HG03175 (cell line): ENCODE measurements at regions not wholly inside any gene's neighbourhood (a gene's known extent, or its start where the extent isn't known, plus 50 kb on each side); places are given as distances from the start of the nearest gene placed in this dataset.

ENCODE experiments used
- ATAC-seq: cut with Tn5 transposase; IDR thresholded peaks from one replicate; pipeline ENCODE4 v1.9.1; 2021; ENCODE audit warnings: mild to moderate bottlenecking, moderate library complexity; ENCODE audit not compliant: unreplicated experiment

DNA sequence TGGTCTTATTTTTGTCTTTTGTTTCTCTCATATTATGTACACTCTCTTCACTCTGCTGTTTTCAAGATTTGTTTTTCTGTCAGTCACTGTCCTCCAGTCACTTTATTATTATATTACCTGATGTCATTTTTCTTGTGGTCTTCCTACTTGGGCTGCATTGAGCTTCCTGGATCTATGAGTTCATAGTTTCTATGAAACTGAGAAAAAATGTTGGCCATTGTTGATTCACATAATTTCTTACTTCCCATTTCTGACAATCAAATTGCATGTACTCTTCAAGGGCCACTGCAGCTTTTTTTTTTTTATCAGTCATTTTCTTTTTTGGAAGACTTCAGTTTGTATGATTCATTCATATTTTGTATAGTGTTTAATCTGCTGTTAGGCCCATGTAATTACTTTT is 1180.6 kb upstream of the GBE1 start:
- ATAC-seq = no peak

DNA sequence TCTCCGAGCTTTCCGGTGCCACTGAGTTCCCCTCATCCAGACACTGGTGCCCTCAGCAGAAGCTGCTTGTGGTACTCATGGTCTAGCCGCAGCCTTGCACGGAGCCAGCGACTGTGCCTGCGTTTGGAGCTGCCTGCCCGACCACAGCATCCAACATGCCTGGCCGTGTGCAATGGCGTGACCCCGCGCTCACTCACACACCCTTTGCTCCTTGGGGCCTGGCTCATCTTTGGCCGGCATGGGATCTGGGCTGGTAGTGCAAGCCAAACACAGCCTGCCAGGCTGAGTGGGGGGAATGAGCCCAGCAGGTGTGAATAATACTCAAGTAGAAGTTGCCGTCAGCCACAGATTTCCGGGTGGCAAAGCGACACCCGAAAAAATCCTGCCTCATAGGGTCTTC is 1178.7 kb upstream of the GBE1 start:
- no peak for ATAC-seq

DNA sequence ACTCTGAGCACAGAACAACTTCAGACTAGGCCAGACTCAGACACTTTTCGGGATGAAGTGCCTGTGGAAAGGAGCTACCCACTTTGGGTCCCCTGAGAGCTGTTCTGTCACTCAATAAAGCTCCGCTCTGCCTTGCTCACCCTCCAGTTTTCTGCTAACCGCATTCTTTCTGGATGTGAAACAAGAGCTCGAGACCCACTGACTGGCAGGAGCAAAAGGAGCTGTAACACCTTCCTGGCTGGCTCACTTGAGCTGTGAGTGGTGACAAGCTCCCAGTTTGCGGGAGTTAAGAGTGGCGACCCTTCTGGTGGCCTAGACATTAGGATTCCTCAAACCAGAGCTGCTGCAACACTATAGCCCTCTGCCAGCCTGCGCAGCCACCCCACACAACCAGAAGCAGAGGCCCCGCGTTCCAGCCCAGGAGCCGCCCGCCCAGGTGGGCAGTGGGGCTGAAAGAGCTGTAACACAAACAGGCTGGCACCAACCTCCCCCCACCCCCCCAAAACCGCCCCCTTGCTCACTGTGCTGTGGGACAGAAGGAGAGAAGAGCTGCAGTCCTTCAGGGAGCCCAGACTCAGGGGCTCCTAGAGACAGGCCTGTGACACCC is 1178.1 kb upstream of the GBE1 start:
- ATAC-seq = no peak

DNA sequence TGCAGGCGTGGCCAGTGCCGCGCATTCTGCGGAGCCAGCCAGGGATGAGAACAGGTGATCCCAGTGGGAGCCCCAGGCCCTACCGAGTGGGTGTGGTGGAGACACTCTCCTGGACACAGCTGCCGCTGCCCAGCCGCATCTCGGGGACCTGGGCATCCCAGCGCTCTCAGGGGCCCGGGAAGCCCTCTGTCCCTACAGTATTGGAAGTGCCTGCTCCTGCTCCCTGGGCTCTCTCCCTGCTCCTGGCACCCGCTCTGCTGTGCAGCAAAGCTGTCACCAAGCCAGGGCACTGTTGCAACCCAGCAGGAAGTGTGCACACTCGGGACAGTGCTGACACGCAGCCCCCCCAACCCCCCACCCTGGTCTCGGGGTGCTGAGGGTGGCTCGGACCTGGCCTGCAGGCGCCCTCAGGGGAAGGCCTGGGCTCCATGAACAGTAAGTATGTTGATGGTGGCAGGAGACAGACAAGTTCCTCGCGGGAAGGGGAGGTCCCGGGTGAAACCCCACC is 1177.4 kb upstream of the GBE1 start:
- ATAC-seq = no peak

- ATAC-seq = no peak
These were observed 1166.1 kb upstream of the GBE1 start for GRCh38 chr3:82927309-82928253.

DNA sequence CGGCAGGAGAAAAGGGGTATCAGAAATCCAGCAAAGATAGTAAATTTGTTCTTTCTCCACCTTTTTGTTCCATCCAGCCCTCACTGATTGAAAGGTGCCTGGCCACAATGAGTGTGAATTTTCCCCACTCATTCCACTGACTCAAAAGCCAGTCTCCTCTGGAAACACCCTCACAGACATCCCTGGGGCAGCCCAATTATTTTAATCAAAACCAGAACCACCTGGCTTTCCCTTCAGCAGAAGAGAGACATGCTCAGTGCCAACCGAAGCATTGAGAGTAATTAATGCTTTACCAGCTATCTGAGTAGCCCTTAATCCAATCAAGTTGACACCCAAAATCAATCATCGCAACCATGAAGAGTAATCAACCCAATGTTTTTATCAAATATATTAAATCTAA is 1129.6 kb upstream of the GBE1 start:
- no peak for ATAC-seq

DNA sequence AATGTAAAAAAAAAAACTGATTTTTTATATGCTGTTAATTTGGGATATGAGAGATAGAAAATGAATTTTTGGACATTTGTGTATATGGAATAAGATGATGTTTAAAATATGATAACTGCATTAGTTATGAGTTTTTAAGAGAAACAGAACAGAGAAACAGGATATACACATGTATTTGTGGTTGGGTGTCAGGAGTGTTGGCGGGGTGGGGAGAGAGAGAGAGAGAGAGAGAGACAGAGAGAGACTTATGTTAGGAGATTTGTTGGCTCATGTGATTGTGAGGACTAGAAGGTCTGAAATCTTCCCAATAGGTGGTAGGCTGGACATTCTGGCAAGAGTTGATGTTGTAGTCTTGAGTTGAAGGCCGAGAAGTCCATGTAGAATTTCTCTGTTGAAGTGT is 1121.6 kb upstream of the GBE1 start:
- no peak for ATAC-seq

- no peak for ATAC-seq
These were observed 1114.0 kb upstream of the GBE1 start for GRCh38 chr3:82875401-82875800.

- no peak for ATAC-seq
These were observed 1078.4 kb upstream of the GBE1 start for GRCh38 chr3:82839871-82840270.

DNA sequence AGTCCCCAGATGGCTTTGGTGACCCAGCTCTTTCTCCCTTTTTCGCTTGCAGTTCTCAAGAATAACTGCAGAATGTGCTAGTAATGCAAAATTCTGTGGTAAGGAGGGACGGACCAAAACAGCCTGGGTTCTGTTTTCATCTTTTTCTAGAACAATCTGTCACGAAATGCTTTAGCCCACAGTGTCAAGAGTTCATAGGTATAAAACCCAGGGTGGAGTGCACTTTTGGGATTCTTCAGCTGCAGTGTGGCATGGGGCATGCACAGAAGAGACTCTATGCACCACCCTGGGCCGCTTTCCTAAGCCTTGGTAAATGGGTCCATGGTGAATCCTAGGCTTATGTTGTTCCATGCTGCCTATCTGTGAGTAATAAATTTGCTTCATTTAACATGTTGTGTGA is 1072.7 kb upstream of the GBE1 start:
- ATAC-seq = no peak

GRCh38 chr3:82824491-82824890 is 1063.0 kb upstream of the GBE1 start:
- ATAC-seq = no peak

GRCh38 chr3:82816086-82816485 is 1054.6 kb upstream of the GBE1 start:
- ATAC-seq = no peak

DNA sequence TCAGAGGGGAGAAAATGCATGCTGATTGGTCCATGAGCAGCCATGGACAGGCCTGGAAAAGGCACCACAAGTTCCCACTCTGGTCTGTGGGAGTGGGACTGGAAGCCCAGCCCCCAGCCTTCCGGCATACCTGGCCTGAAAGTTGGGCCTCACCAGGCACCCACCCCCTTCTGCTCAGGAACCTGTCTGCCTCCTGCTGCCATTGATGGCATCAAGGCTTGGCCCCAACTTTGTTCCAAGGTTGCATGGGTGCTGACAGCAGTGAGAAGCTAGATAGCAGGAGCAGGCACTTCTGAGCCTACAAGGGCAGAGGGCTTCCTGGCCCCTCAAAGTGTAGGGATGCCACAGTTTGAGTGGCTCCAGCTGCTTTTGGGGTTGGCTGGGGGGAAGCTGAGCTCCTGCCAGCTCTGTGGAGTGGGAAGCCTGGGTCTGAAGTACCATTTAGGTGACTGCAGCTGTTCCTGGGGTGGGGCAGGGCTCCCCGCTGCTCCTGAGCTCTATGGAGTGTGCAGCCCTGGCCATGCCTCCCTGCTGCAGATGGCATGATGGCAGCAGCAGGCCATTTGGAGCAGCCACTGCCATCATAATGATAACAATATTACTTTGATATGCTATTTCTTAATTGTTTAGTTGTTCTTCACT is 1054.1 kb upstream of the GBE1 start:
- no peak for ATAC-seq

DNA sequence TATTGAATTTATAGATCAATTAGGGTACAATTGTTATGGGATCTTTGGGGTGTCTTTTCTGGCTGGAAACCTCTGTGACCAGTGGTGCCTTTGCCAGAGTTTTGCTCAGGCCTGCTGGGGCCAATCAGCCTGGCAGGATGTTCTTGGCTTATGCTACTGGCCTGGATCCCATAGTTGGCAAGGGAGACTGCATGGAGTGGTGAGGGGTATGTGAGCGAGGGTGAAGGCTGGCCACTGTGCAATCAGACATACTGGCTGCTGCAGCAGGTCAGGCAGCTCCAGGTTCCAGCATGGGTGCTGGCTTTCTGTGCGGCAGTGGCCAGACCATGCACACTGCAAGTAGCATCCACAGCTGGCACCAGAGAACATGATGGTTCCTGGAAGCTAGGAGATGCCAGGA is 1053.2 kb upstream of the GBE1 start:
- ATAC-seq = no peak

- ATAC-seq = no peak
These were observed 1046.3 kb upstream of the GBE1 start for GRCh38 chr3:82807781-82808180.

- ATAC-seq = no peak
These were observed 1041.1 kb upstream of the GBE1 start for GRCh38 chr3:82802501-82802900.

DNA sequence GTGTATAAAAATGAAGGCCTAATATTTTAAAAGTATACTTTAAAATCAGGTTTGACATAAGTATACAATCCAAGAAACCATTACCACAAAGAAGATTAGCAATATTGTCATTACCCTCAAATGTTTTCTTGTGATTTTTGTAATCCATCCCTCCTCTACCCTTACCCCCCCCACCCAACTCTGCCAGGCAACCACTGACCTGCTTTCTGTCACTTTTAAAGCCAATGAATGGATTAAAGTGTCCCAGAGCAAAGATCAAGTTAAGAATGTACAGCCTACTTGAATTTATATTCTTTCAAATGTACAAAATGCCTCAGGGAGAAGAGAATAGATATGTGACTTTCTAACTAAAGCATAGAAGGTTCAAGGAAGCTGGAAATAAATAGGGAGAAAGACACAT is 1038.8 kb upstream of the GBE1 start:
- ATAC-seq = no peak

- no peak for ATAC-seq
These were observed 1035.3 kb upstream of the GBE1 start for GRCh38 chr3:82796765-82797164.

DNA sequence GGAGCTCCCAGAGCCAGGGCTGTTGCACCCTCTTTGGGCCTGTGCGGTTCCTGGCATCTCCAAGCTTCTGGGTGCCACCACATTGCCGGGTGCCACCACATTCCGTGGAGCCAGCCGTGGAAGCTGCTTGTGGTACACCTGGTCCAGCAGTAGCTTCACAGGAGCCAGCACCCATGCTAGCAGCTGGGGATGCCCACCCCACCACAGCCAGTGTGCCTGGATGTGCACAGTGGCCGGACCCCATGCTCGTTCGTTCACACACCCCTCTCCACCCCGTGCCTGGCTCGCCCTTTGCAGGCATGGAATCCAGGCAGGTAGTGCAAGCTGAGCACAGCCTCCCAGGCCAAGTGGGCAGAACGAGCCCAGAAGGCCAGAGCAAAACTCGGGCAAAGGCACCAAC is 1029.8 kb upstream of the GBE1 start:
- ATAC-seq = no peak

GRCh38 chr3:82790307-82791097 is 1029.1 kb upstream of the GBE1 start:
- no peak for ATAC-seq

DNA sequence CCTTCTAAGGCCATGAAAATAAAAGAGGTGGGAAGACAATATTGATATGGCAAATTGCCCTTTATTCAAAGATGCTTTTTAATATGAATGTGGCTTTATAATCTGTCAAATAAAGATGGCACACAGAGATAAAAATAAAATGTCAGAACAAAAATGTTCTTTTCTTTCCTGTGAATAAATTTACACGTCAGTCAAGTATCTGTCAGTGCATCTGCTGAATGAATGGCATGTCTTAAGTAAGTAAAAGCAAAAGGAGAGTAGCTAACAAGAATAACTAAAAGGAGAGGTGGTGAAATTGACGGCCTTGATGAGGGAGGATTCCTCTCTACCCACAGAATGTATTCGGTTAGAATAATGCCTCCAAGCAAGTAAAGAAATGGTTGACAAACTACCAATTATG is 1021.7 kb upstream of the GBE1 start:
- ATAC-seq = no peak
